HFFc6 (cell line): ENCODE measurements at regions not wholly inside any gene's neighbourhood (a gene's known extent, or its start where the extent isn't known, plus 50 kb on each side); places are given as distances from the start of the nearest gene placed in this dataset.

ENCODE experiments used
- DNase-seq: peaks from one replicate; pipeline ENCODE4 v3.0.0-alpha.2; 2018
- H3K27ac Mint-ChIP-seq: 2 replicates; pipeline ENCODE4 v1.8.0; 2020; ENCODE audit warnings: mild to moderate bottlenecking, mixed read lengths
- H3K27me3 Mint-ChIP-seq: 2 replicates; pipeline ENCODE4 v1.8.0; 2021; ENCODE audit warnings: mild to moderate bottlenecking, moderate library complexity, mixed read lengths; ENCODE audit not compliant: insufficient read depth
- H3K36me3 Mint-ChIP-seq: 2 replicates; pipeline ENCODE4 v1.8.0; 2021; ENCODE audit warnings: low read depth, mixed read lengths
- H3K4me1 Mint-ChIP-seq: 2 replicates; pipeline ENCODE4 v1.8.0; 2020; ENCODE audit warnings: low read depth, mixed read lengths
- H3K4me3 Mint-ChIP-seq: 2 replicates; pipeline ENCODE4 v1.8.0; 2020; ENCODE audit warnings: mild to moderate bottlenecking, moderate library complexity, mixed read lengths
- H3K9me3 Mint-ChIP-seq: 2 replicates; pipeline ENCODE4 v1.8.0; 2020; ENCODE audit warnings: mild to moderate bottlenecking, mixed read lengths
- TF ChIP-seq, protein P1 (sequence below): fragments of 200-600 bp; sonication (generic); IDR thresholded peaks from 2 replicates; pipeline ENCODE4 v1.5.0; 2021; ENCODE audit warnings: antibody characterized with exemption, mild to moderate bottlenecking

DNA sequence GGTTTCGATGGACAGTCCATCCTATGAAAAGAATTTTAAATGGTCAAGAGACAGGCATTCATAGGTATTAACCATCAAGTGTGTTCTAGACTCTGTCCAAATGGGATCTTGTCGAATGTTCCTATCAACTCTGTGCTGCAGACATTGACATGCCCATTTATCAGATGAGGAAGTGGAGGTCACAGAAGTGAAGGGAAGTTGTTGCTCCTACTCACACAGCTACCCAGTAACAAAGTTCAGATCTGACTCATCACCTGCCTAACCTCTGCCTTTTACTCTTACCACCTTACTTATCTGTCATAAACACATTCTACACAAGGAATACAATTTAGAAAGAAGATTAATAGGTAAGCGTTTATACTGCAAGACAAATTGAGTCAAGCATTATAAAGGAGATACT lies 426.2 kb upstream of the BRINP1 start:
- no peak for DNase-seq
- TF ChIP-seq, protein P1, sequence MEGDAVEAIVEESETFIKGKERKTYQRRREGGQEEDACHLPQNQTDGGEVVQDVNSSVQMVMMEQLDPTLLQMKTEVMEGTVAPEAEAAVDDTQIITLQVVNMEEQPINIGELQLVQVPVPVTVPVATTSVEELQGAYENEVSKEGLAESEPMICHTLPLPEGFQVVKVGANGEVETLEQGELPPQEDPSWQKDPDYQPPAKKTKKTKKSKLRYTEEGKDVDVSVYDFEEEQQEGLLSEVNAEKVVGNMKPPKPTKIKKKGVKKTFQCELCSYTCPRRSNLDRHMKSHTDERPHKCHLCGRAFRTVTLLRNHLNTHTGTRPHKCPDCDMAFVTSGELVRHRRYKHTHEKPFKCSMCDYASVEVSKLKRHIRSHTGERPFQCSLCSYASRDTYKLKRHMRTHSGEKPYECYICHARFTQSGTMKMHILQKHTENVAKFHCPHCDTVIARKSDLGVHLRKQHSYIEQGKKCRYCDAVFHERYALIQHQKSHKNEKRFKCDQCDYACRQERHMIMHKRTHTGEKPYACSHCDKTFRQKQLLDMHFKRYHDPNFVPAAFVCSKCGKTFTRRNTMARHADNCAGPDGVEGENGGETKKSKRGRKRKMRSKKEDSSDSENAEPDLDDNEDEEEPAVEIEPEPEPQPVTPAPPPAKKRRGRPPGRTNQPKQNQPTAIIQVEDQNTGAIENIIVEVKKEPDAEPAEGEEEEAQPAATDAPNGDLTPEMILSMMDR: no peak
- H3K4me3 Mint-ChIP-seq: no peak overlapping the region
- H3K27ac Mint-ChIP-seq: no peak overlapping the region
- no peaks in the 10 kb centered on the region for H3K4me1 Mint-ChIP-seq
- H3K9me3 Mint-ChIP-seq: peaks cover 20% of the 10 kb centered on the region
- H3K36me3 Mint-ChIP-seq: no peaks in the 10 kb centered on the region
- peaks cover 2% of the 10 kb centered on the region; the same call in 1 of the 2 replicates for H3K27me3 Mint-ChIP-seq

DNA sequence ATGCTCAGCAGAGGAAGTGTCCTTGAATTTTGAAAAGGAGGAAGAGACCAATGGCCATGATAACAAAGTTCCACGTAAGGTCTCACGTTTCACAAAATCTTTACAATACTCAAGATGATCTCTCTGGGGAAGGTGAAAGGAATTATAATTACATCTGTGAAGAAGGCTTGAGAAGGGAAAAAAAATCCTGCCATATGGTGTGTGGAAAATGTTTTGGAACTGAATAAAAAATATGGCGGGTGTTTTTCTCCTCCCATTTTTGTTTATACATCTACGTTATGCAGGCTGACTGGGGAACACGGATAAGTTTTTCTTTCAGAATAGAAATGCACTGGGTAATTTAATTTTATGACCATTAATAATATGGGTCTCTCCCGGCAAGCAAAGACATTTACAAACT lies 425.6 kb upstream of the BRINP1 start:
- DNase-seq: no peak
- no peaks in the 10 kb centered on the region for H3K4me1 Mint-ChIP-seq
- H3K27ac Mint-ChIP-seq: no peak overlapping the region
- no peak overlapping the region for H3K4me3 Mint-ChIP-seq
- H3K36me3 Mint-ChIP-seq: no peaks in the 10 kb centered on the region
- H3K9me3 Mint-ChIP-seq: peaks cover 18% of the 10 kb centered on the region
- H3K27me3 Mint-ChIP-seq: peaks cover 2% of the 10 kb centered on the region; the same call in 1 of the 2 replicates
- TF ChIP-seq, protein P1: no peak

- DNase-seq: no peak
- H3K36me3 Mint-ChIP-seq: no peaks in the 10 kb centered on the region
These were observed 424.0 kb upstream of the BRINP1 start for GRCh38 chr9:119793218-119793617.

GRCh38 chr9:119792242-119792641 lies 423.0 kb upstream of the BRINP1 start:
- no peak for DNase-seq
- H3K4me3 Mint-ChIP-seq: no peak overlapping the region
- H3K27ac Mint-ChIP-seq: no peak overlapping the region
- H3K4me1 Mint-ChIP-seq: no peaks in the 10 kb centered on the region
- TF ChIP-seq, protein P1: no peak
- H3K36me3 Mint-ChIP-seq: no peaks in the 10 kb centered on the region
- H3K27me3 Mint-ChIP-seq: no peaks in the 10 kb centered on the region
- peaks cover 28% of the 10 kb centered on the region for H3K9me3 Mint-ChIP-seq

More at GRCh38 chr9:119793218-119793617, 424.0 kb upstream of the BRINP1 start:
- H3K27me3 Mint-ChIP-seq: peaks cover 2% of the 10 kb centered on the region; the same call in 1 of the 2 replicates
- no peaks in the 10 kb centered on the region for H3K4me1 Mint-ChIP-seq
- peaks cover 29% of the 10 kb centered on the region for H3K9me3 Mint-ChIP-seq
- no peak overlapping the region for H3K27ac Mint-ChIP-seq
- TF ChIP-seq, protein P1: no peak
- H3K4me3 Mint-ChIP-seq: no peak overlapping the region

DNA sequence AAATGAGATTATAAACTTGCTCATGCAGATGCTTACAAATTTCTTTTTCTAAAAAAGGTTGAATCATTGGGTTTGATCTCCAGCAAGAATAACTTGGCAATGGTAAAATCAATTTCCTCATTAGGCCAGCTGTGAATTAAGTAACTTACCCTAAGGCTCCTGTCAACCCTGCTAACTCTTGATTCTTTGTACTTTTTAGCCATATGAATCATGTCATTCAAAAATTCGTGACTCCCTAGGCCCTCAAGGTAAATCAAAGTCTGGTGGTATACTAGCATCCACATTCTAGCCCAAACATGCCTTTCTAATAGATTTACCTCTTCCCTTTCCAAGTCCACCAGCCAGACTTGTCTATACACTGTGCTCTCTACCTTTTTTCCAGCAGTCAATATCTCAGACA lies 420.8 kb upstream of the BRINP1 start:
- H3K27ac Mint-ChIP-seq: no peak overlapping the region
- H3K4me1 Mint-ChIP-seq: no peaks in the 10 kb centered on the region
- H3K27me3 Mint-ChIP-seq: no peaks in the 10 kb centered on the region
- no peaks in the 10 kb centered on the region for H3K36me3 Mint-ChIP-seq
- DNase-seq: no peak
- H3K9me3 Mint-ChIP-seq: peaks cover 31% of the 10 kb centered on the region
- TF ChIP-seq, protein P1: no peak
- H3K4me3 Mint-ChIP-seq: no peak overlapping the region

GRCh38 chr9:119788921-119789320 lies 419.7 kb upstream of the BRINP1 start:
- no peak overlapping the region for H3K27ac Mint-ChIP-seq
- H3K4me1 Mint-ChIP-seq: no peaks in the 10 kb centered on the region
- no peaks in the 10 kb centered on the region for H3K27me3 Mint-ChIP-seq
- no peak for DNase-seq
- H3K9me3 Mint-ChIP-seq: peaks cover 32% of the 10 kb centered on the region
- H3K36me3 Mint-ChIP-seq: no peaks in the 10 kb centered on the region
- H3K4me3 Mint-ChIP-seq: no peak overlapping the region
- TF ChIP-seq, protein P1: no peak
